GM21723 (cell line): ENCODE measurements at regions not wholly inside any gene's neighbourhood (a gene's known extent, or its start where the extent isn't known, plus 50 kb on each side); places are given as distances from the start of the nearest gene placed in this dataset.
"Not testable (repeated sequence)": the region's sequence is repeated elsewhere in the genome, so short reads cannot be mapped to it uniquely, and the experiment has no call there.

ENCODE experiments used
- ATAC-seq: cut with Tn5 transposase; IDR thresholded peaks from one replicate; pipeline ENCODE4 v1.9.1; 2021; ENCODE audit warnings: mild to moderate bottlenecking, moderate library complexity; ENCODE audit not compliant: unreplicated experiment

GRCh38 chr12:86658303-86658702, 402.1 kb upstream of the MGAT4C start:
- ATAC-seq: no peak

- no peak for ATAC-seq
These were observed 391.6 kb upstream of the MGAT4C start for GRCh38 chr12:86647800-86648199.

- ATAC-seq: no peak
These were observed 378.5 kb upstream of the MGAT4C start for GRCh38 chr12:86634456-86635410.

- ATAC-seq: no peak
These were observed 370.8 kb upstream of the MGAT4C start for GRCh38 chr12:86627001-86627400.

GRCh38 chr12:86623267-86623666, 367.1 kb upstream of the MGAT4C start:
- ATAC-seq: no peak

GRCh38 chr12:86621957-86622356, 365.8 kb upstream of the MGAT4C start:
- no peak for ATAC-seq

- ATAC-seq: no peak
These were observed 357.1 kb upstream of the MGAT4C start for GRCh38 chr12:86613311-86613710.

- no peak for ATAC-seq
These were observed 352.4 kb upstream of the MGAT4C start for GRCh38 chr12:86608638-86609037.

GRCh38 chr12:86601550-86602308, 345.5 kb upstream of the MGAT4C start:
- ATAC-seq: no peak

GRCh38 chr12:86600664-86601231, 344.6 kb upstream of the MGAT4C start:
- no peak for ATAC-seq

- ATAC-seq: no peak
These were observed 341.2 kb upstream of the MGAT4C start for GRCh38 chr12:86597431-86597830.

- ATAC-seq: no peak
These were observed 334.1 kb upstream of the MGAT4C start for GRCh38 chr12:86590296-86590695.

- ATAC-seq: no peak
These were observed 318.0 kb upstream of the MGAT4C start for GRCh38 chr12:86574143-86574542.

- ATAC-seq: no peak
These were observed 316.3 kb upstream of the MGAT4C start for GRCh38 chr12:86572455-86572854.

- ATAC-seq: no peak
These were observed 308.8 kb upstream of the MGAT4C start for GRCh38 chr12:86565038-86565437.

GRCh38 chr12:86555491-86555890, 299.3 kb upstream of the MGAT4C start:
- ATAC-seq: not testable (repeated sequence)

GRCh38 chr12:86551146-86551571, 295.0 kb upstream of the MGAT4C start:
- no peak for ATAC-seq

- ATAC-seq: no peak
These were observed 294.3 kb upstream of the MGAT4C start for GRCh38 chr12:86550218-86551145.

- no peak for ATAC-seq
These were observed 287.5 kb upstream of the MGAT4C start for GRCh38 chr12:86543716-86544115.

- ATAC-seq: no peak
These were observed 274.9 kb upstream of the MGAT4C start for GRCh38 chr12:86530996-86531655.
